Hepatic stellate cell (primary cell): ENCODE measurements at regions not wholly inside any gene's neighbourhood (a gene's known extent, or its start where the extent isn't known, plus 50 kb on each side); places are given as distances from the start of the nearest gene placed in this dataset.

Experiments
- DNase-seq: peaks from one replicate; pipeline ENCODE4 v3.0.0; 2011; ENCODE audit warnings: low spot score

- no peak for DNase-seq
Measured at GRCh38 chrX:20374900-20375438, 108.3 kb upstream of the RPS6KA3 start.

- no peak for DNase-seq
Measured at GRCh38 chrX:20374450-20374849, 107.7 kb upstream of the RPS6KA3 start.

- DNase-seq: no peak
Measured at GRCh38 chrX:20373063-20373462, 106.4 kb upstream of the RPS6KA3 start.

GRCh38 chrX:20372533-20372932, 105.8 kb upstream of the RPS6KA3 start:
- no peak for DNase-seq

- DNase-seq: no peak
Measured at GRCh38 chrX:20369468-20369867, 102.8 kb upstream of the RPS6KA3 start.

GRCh38 chrX:20364238-20364637, 97.5 kb upstream of the RPS6KA3 start:
- DNase-seq: no peak

GRCh38 chrX:20363275-20363674, 96.6 kb upstream of the RPS6KA3 start:
- no peak for DNase-seq

GRCh38 chrX:20362268-20363267, 95.9 kb upstream of the RPS6KA3 start:
- DNase-seq: peak; percentile 17

- DNase-seq: peak; percentile 35
Measured at GRCh38 chrX:20361890-20362262, 95.2 kb upstream of the RPS6KA3 start.

- DNase-seq: no peak
Measured at GRCh38 chrX:20361081-20361889, 94.6 kb upstream of the RPS6KA3 start.

- DNase-seq: no peak
Measured at GRCh38 chrX:20355187-20355586, 88.5 kb upstream of the RPS6KA3 start.

- no peak for DNase-seq
Measured at GRCh38 chrX:20354505-20354904, 87.8 kb upstream of the RPS6KA3 start.

- no peak for DNase-seq
Measured at GRCh38 chrX:20352935-20353336, 86.2 kb upstream of the RPS6KA3 start.

GRCh38 chrX:20352504-20352903, 85.8 kb upstream of the RPS6KA3 start:
- DNase-seq: no peak

GRCh38 chrX:20350596-20350995, 83.9 kb upstream of the RPS6KA3 start:
- no peak for DNase-seq

GRCh38 chrX:20348139-20348538, 81.4 kb upstream of the RPS6KA3 start:
- DNase-seq: no peak

- no peak for DNase-seq
Measured at GRCh38 chrX:20347481-20347880, 80.8 kb upstream of the RPS6KA3 start.

- no peak for DNase-seq
Measured at GRCh38 chrX:20333672-20334071, 67.0 kb upstream of the RPS6KA3 start.

GRCh38 chrX:20330545-20330944, 63.8 kb upstream of the RPS6KA3 start:
- DNase-seq: no peak

- no peak for DNase-seq
Measured at GRCh38 chrX:20329435-20329834, 62.7 kb upstream of the RPS6KA3 start.

- no peak for DNase-seq
Measured at GRCh38 chrX:20325786-20326388, 59.2 kb upstream of the RPS6KA3 start.

GRCh38 chrX:20322887-20323286, 56.2 kb upstream of the RPS6KA3 start:
- DNase-seq: no peak
